Gastroesophageal sphincter (tissue), 4 donors: ENCODE measurements at regions not wholly inside any gene's neighbourhood (a gene's known extent, or its start where the extent isn't known, plus 50 kb on each side); places are given as distances from the start of the nearest gene placed in this dataset.
"Not testable (repeated sequence)": the region's sequence is repeated elsewhere in the genome, so short reads cannot be mapped to it uniquely, and the experiment has no call there.

ENCODE experiments used
- ATAC-seq: fragments of 150-250 bp; one replicate; pipeline ENCODE4 v1.9.1; 2016; ENCODE audit warnings: mild to moderate bottlenecking, moderate library complexity
- H3K27ac ChIP-seq, 4 donors: fragments of 200-600 bp; sonication (generic) in 3 of 4; 1 replicate in 3 of 4; 2 replicates in 1 of 4; pipeline ENCODE4 v1.5.1; 2016 to 2019
- H3K27me3 ChIP-seq: fragments of 200-600 bp; sonication (generic); one replicate; pipeline ENCODE4 v1.5.1; 2019
- H3K36me3 ChIP-seq, 2 donors: fragments of 200-600 bp; sonication (generic); one replicate each; pipeline ENCODE4 v1.5.1; 2019; ENCODE audit warnings: control low read depth in 1 of 2
- H3K4me1 ChIP-seq, 3 donors: fragments of 200-600 bp; sonication (generic); 1 replicate in 2 of 3; 2 replicates in 1 of 3; pipeline ENCODE4 v1.5.1; 2016 to 2019; ENCODE audit warnings: control low read depth in 2 of 3
- H3K4me3 ChIP-seq, 2 donors: fragments of 200-600 bp; sonication (generic); one replicate each; pipeline ENCODE4 v1.5.1; 2019; ENCODE audit warnings: mild to moderate bottlenecking in 1 of 2, moderate library complexity in 1 of 2
- H3K9me3 ChIP-seq, 3 donors: fragments of 200-600 bp; sonication (generic); one replicate each; pipeline ENCODE4 v1.5.1; 2017 to 2019; ENCODE audit warnings: control low read depth in 2 of 3
- CTCF ChIP-seq, 4 experiments: fragments of 200-600 bp in 2 of 4; fragments of 450-650 bp in 2 of 4; sonication (generic) in 1 of 4; IDR thresholded peaks; one replicate each; pipeline ENCODE4 v1.5.1; 2017 to 2019; ENCODE audit warnings: antibody characterized with exemption in 4 of 4, mild to moderate bottlenecking in 2 of 4, moderate library complexity in 2 of 4
- EP300 ChIP-seq: sonication (generic); formaldehyde crosslinking; IDR thresholded peaks from one replicate; pipeline ENCODE4 v1.6.1; 2017; ENCODE audit warnings: antibody characterized with exemption, mild to moderate bottlenecking
- POLR2A ChIP-seq, 2 donors: fragments of 450-650 bp; IDR thresholded peaks; one replicate each; pipeline ENCODE4 v1.6.1; 2017; ENCODE audit warnings: antibody characterized with exemption in 2 of 2, mild to moderate bottlenecking in 2 of 2, moderate library complexity in 1 of 2
- POLR2AphosphoS5 ChIP-seq: sonication (generic); formaldehyde crosslinking; IDR thresholded peaks from one replicate; pipeline ENCODE4 v1.6.1; 2017; ENCODE audit warnings: antibody characterized with exemption
- WGBS, 2 donors: methylation state at CpG; one replicate each; pipeline ENCODE4 v1.1.5; 2018; ENCODE audit warnings: low coverage in 1 of 2; 5-methylcytosine and 5-hydroxymethylcytosine counted together

- H3K27me3 ChIP-seq: no peaks in the 10 kb centered on the region
- WGBS, 2 donors: 76 to 87% methylated on average over 3 to 5 of the region's 5 CpGs
- H3K36me3 ChIP-seq: no peaks in the 10 kb centered on the region
- no peak for ATAC-seq
- peaks cover 0 to 20% (median 10%) of the 10 kb centered on the region in 3 donors for H3K4me1 ChIP-seq
- no peaks in the 10 kb centered on the region for H3K9me3 ChIP-seq
- TF ChIP-seq POLR2A (IDR thresholded peaks at IDR 0.05) (no peak), CTCF (IDR thresholded peaks at IDR 0.05) (no peak), POLR2AphosphoS5 (no peak), EP300 (no peak)
- no peak overlapping the region for H3K4me3 ChIP-seq
- peak overlapping the region in 2 of 4 donors; percentile 20 to 28 for H3K27ac ChIP-seq
Observed at GRCh38 chr6:155881826-155882526, 426.3 kb upstream of the NOX3 start.

- Histone ChIP-seq H3K9me3 (no peaks in the 10 kb centered on the region), H3K27ac (peak overlapping the region in 2 of 4 donors; percentile 14 to 18), H3K36me3 (no peaks in the 10 kb centered on the region), H3K27me3 (no peaks in the 10 kb centered on the region), H3K4me3 (no peak overlapping the region), H3K4me1 (peaks cover 0 to 20% (median 10%) of the 10 kb centered on the region in 3 donors)
- ATAC-seq: peak; percentile 53
- WGBS, 2 donors: 44 to 69% methylated on average over 3 of the region's 3 CpGs
- no peak for TF ChIP-seq CTCF (IDR thresholded peaks at IDR 0.05)
- no peak for TF ChIP-seq POLR2A (IDR thresholded peaks at IDR 0.05)
- no peak for TF ChIP-seq POLR2AphosphoS5
- TF ChIP-seq EP300: no peak
Observed at GRCh38 chr6:155880900-155881299, 425.3 kb upstream of the NOX3 start.

GRCh38 chr6:155872961-155873360, 417.3 kb upstream of the NOX3 start:
- Histone ChIP-seq H3K27ac (no peak overlapping the region), H3K27me3 (no peaks in the 10 kb centered on the region), H3K4me3 (no peak overlapping the region), H3K9me3 (no peaks in the 10 kb centered on the region), H3K4me1 (no peaks in the 10 kb centered on the region), H3K36me3 (no peaks in the 10 kb centered on the region)
- WGBS, 2 donors: 60 to 64% methylated on average over 1 to 6 of the region's 6 CpGs
- no peak for ATAC-seq
- TF ChIP-seq POLR2A (IDR thresholded peaks at IDR 0.05): no peak
- no peak for TF ChIP-seq POLR2AphosphoS5
- TF ChIP-seq EP300: no peak
- no peak for TF ChIP-seq CTCF (IDR thresholded peaks at IDR 0.05)

- no peak overlapping the region for H3K4me3 ChIP-seq
- no peak for ATAC-seq
- H3K9me3 ChIP-seq: no peaks in the 10 kb centered on the region
- no peaks in the 10 kb centered on the region for H3K4me1 ChIP-seq
- no peak for TF ChIP-seq POLR2AphosphoS5
- no peak for TF ChIP-seq POLR2A (IDR thresholded peaks at IDR 0.05)
- no peak for TF ChIP-seq CTCF (IDR thresholded peaks at IDR 0.05)
- no peak for TF ChIP-seq EP300
- WGBS, 2 donors: 85% methylated on average over 4 of the region's 4 CpGs
- no peak overlapping the region for H3K27ac ChIP-seq
- H3K27me3 ChIP-seq: no peaks in the 10 kb centered on the region
- no peaks in the 10 kb centered on the region for H3K36me3 ChIP-seq
Observed at GRCh38 chr6:155867682-155868081, 412.0 kb upstream of the NOX3 start.

DNA sequence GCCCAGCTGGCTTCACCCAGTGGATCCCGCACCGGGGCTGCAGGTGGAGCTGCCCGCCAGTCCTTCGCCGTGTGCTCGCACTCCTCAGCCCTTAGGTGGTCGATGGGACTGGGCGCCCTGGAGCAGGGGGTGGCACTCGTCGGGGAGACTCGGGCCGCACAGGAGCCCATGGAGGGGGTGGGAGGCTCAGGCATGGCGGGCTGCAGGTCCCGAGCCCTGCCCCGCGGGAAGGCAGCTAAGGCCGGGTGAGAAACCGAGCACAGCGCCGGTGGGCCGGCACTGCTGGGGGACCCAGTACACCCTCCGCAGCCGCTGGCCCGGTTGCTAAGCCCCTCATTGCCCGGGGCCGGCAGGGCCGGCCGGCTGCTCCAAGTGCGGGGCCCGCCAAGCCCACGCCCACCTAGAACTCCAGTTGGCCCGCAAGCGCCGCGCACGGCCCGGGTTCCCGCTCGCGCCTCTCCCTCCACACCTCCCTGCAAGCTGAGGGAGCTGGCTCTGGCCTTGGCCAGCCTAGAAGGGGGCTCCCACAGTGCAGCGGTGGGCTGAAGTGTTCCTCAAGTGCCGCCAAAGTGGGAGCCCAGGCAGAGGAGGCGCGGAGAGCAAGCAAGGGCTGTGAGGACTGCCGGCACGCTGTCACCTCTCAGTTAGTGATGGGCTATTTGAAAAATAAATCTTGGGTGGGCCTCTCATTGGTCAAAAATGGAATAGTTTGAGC, 411.2 kb upstream of the NOX3 start:
- H3K4me1 ChIP-seq, H3K36me3 ChIP-seq, H3K27ac ChIP-seq, ATAC-seq, H3K9me3 ChIP-seq, H3K4me3 ChIP-seq, H3K27me3 ChIP-seq: not testable (repeated sequence)
- no CpG with 5 or more reads among the region's 46 CpGs for WGBS, 2 donors
